ENCODE measurements at regions not wholly inside any gene's neighbourhood (a gene's known extent, or its start where the extent isn't known, plus 50 kb on each side); places are given as distances from the start of the nearest gene placed in this dataset.

DNA sequence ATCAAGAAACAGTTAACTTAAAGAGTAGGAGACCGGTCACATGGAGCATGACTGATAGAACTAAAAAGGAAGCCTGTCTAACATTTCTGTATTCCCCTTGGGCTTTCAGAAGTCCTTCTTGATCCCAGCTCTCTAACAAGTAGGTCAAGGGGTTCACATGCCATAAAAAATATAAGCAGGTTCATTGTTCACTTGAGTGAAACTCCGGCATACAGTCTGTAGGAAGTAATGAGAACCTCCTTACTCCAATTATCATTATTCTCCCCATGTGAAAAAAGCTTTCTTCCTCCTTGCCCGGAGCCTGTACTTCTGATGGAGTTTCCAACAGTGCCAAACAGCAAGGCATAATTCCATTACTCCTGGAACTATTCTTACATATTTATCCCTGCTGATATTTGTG is 242.8 kb upstream of the CNTN4 start:
- DNase-seq = no peak
- no peak for ATAC-seq
- TF ChIP-seq, protein P1, sequence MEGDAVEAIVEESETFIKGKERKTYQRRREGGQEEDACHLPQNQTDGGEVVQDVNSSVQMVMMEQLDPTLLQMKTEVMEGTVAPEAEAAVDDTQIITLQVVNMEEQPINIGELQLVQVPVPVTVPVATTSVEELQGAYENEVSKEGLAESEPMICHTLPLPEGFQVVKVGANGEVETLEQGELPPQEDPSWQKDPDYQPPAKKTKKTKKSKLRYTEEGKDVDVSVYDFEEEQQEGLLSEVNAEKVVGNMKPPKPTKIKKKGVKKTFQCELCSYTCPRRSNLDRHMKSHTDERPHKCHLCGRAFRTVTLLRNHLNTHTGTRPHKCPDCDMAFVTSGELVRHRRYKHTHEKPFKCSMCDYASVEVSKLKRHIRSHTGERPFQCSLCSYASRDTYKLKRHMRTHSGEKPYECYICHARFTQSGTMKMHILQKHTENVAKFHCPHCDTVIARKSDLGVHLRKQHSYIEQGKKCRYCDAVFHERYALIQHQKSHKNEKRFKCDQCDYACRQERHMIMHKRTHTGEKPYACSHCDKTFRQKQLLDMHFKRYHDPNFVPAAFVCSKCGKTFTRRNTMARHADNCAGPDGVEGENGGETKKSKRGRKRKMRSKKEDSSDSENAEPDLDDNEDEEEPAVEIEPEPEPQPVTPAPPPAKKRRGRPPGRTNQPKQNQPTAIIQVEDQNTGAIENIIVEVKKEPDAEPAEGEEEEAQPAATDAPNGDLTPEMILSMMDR (IDR thresholded peaks at IDR 0.05 in 4 of 5, conservative IDR thresholded peaks at IDR 0.05 in 1 of 5) = no peak
- TF ChIP-seq POLR2A (IDR thresholded peaks at IDR 0.05) = no peak
- Histone ChIP-seq H3K4me3 (no peak overlapping the region), H3K27me3 (no peaks in the 10 kb centered on the region), H3K9me3 (no peaks in the 10 kb centered on the region), H3K36me3 (no peaks in the 10 kb centered on the region), H3K27ac (no peak overlapping the region), H3K4me1 (no peaks in the 10 kb centered on the region)
- intact Hi-C loops (cut with DNase I; ENCODE audit: low total_unique reads) (no loop called here), in situ Hi-C loops (cut with MboI; ENCODE audit: low sequenced_read_pairs in 4 of 4) (no loop called here)

DNA sequence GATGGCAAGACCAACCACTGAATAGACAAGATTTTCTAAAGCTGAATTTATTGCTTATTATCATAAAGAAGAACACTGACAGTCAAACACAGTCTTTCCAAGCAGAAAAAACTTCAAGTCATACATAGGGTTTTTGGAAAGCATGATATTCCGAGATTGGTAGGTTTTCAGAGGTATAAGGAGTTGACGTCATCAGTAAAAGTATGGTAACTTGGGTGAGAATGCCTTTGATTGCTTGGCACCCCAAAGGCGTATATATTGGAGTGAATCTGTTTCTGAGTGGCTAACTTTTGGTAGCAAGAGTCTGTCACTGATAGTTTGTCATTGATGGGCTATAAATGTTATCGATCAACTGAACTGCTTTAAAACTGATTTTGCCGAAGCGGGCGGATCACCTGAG is 227.9 kb upstream of the CNTN4 start:
- intact Hi-C loops (cut with DNase I; ENCODE audit: low total_unique reads) (no loop called here), in situ Hi-C loops (cut with MboI; ENCODE audit: low sequenced_read_pairs in 4 of 4) (no loop called here)
- Histone ChIP-seq H3K36me3 (no peaks in the 10 kb centered on the region), H3K9me3 (no peaks in the 10 kb centered on the region), H3K4me1 (no peaks in the 10 kb centered on the region), H3K4me3 (no peak overlapping the region), H3K27me3 (no peaks in the 10 kb centered on the region), H3K27ac (no peak overlapping the region)
- no peak for DNase-seq
- ATAC-seq = no peak
- TF ChIP-seq, protein P1 (IDR thresholded peaks at IDR 0.05 in 4 of 5, conservative IDR thresholded peaks at IDR 0.05 in 1 of 5) = no peak
- no peak for TF ChIP-seq POLR2A (IDR thresholded peaks at IDR 0.05)

DNA sequence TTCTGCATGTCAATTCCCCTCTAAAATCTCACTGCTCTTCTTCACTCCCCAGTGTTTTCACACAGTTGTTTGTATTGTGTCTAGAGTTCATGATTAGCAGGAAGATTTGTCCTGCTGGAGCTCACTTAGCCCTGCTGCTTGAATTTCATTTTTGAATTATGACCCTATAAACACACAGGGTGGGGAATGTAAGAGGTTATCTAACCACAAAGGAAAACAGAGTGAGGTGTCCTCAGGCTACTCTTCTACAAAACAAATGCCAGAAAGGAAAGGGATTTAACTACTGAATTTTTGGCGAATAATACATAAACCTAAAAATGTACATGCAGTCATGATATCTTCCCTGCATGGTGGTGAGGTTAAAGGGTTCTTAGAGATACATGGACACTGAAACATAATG is 215.1 kb upstream of the CNTN4 start:
- no peaks in the 10 kb centered on the region for H3K4me1 ChIP-seq
- TF ChIP-seq, protein P1 (IDR thresholded peaks at IDR 0.05 in 4 of 5, conservative IDR thresholded peaks at IDR 0.05 in 1 of 5) = no peak
- TF ChIP-seq POLR2A (IDR thresholded peaks at IDR 0.05) = no peak
- no peak overlapping the region for H3K4me3 ChIP-seq
- H3K9me3 ChIP-seq = no peaks in the 10 kb centered on the region
- ATAC-seq = no peak
- in situ Hi-C loops (cut with MboI; ENCODE audit: low sequenced_read_pairs in 4 of 4) (no loop called here), intact Hi-C loops (cut with DNase I; ENCODE audit: low total_unique reads) (no loop called here)
- no peak overlapping the region for H3K27ac ChIP-seq
- H3K36me3 ChIP-seq = no peaks in the 10 kb centered on the region
- H3K27me3 ChIP-seq = no peaks in the 10 kb centered on the region
- DNase-seq = no peak

DNA sequence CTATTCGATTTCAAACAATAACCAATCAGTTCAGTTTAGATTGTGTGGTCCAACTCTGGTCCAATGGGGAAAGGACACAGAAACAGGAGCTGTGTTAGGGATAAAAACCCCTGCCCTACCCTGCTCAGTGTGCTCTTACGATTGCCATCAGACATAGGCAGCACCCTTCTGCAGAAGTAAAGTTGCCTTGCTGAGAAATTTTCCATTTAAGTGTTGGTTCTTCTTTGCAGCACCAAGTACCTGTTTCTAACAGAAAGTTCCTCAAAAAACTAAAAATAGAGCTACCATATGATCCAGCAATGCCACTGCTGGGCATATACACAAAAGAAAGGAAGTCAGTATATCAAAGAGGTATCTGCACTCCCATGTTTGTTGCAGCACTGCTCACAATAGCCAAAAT is 206.2 kb upstream of the CNTN4 start:
- intact Hi-C loops (cut with DNase I; ENCODE audit: low total_unique reads) (no loop called here), in situ Hi-C loops (cut with MboI; ENCODE audit: low sequenced_read_pairs in 4 of 4) (no loop called here)
- TF ChIP-seq, protein P1 (IDR thresholded peaks at IDR 0.05 in 4 of 5, conservative IDR thresholded peaks at IDR 0.05 in 1 of 5) = no peak
- TF ChIP-seq POLR2A (IDR thresholded peaks at IDR 0.05) = no peak
- H3K36me3 ChIP-seq = no peaks in the 10 kb centered on the region
- H3K4me3 ChIP-seq = no peak overlapping the region
- no peaks in the 10 kb centered on the region for H3K4me1 ChIP-seq
- H3K27me3 ChIP-seq = no peaks in the 10 kb centered on the region
- DNase-seq = no peak
- ATAC-seq = no peak
- H3K27ac ChIP-seq = no peak overlapping the region
- H3K9me3 ChIP-seq = no peaks in the 10 kb centered on the region

DNA sequence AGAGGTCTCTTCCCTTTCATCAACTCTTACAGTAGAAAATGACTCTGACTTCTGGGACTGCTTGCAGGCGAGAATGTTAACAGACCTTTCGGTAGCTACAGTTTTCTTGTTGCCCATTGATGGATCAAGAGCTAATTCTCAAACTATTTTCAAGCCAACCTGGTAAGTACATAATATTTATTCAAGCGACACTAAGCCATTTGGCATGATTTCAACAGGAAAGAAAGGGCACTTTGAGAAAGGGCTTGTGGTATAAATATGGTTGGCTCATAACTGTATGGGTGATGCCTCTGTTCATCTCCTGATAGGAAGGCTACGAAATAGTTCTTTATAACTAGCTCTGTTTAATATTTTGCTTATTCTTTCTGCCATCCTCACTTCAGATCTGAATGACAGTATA is 196.2 kb upstream of the CNTN4 start:
- intact Hi-C loops (cut with DNase I; ENCODE audit: low total_unique reads) (no loop called here), in situ Hi-C loops (cut with MboI; ENCODE audit: low sequenced_read_pairs in 4 of 4) (no loop called here)
- Histone ChIP-seq H3K4me3 (no peak overlapping the region), H3K27me3 (no peaks in the 10 kb centered on the region), H3K9me3 (no peaks in the 10 kb centered on the region), H3K4me1 (no peaks in the 10 kb centered on the region), H3K36me3 (no peaks in the 10 kb centered on the region), H3K27ac (no peak overlapping the region)
- no peak for DNase-seq
- TF ChIP-seq, protein P1 (IDR thresholded peaks at IDR 0.05 in 4 of 5, conservative IDR thresholded peaks at IDR 0.05 in 1 of 5) = no peak
- TF ChIP-seq POLR2A (IDR thresholded peaks at IDR 0.05) = no peak
- ATAC-seq = no peak

Data from gastrocnemius medialis (tissue), 4 donors.